22Rv1 (cell line): ENCODE measurements at regions not wholly inside any gene's neighbourhood (a gene's known extent, or its start where the extent isn't known, plus 50 kb on each side); places are given as distances from the start of the nearest gene placed in this dataset.

ENCODE experiments used
- ZFX ChIP-seq: fragments of 450-650 bp; IDR thresholded peaks from 2 replicates; pipeline ENCODE4 v1.6.1; 2017; ENCODE audit warnings: antibody characterized with exemption, borderline replicate concordance
- TF ChIP-seq, protein P1 (sequence below): fragments of 450-650 bp; IDR thresholded peaks from 2 replicates; pipeline ENCODE4 v1.5.1; 2017; ENCODE audit warnings: mild to moderate bottlenecking

DNA sequence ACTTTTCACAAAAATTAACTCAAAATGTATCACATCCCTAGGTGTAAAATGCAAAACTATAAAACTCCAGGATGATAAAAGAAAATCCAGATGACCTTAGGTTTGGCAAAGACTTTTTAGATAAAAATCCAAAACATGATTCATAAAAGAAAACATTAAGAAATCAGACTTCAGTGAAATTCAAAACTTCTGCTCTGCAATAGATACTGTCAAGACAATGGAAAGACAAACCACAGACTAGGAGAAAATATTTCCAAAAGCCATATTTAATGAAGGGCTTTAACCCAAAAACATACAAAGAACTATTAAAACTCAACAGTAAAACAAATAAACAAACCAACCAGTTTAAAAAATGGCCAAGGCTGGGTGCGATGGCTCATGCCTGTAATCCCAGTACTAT, 173.6 kb upstream of the SPOPL start:
- TF ChIP-seq, protein P1, sequence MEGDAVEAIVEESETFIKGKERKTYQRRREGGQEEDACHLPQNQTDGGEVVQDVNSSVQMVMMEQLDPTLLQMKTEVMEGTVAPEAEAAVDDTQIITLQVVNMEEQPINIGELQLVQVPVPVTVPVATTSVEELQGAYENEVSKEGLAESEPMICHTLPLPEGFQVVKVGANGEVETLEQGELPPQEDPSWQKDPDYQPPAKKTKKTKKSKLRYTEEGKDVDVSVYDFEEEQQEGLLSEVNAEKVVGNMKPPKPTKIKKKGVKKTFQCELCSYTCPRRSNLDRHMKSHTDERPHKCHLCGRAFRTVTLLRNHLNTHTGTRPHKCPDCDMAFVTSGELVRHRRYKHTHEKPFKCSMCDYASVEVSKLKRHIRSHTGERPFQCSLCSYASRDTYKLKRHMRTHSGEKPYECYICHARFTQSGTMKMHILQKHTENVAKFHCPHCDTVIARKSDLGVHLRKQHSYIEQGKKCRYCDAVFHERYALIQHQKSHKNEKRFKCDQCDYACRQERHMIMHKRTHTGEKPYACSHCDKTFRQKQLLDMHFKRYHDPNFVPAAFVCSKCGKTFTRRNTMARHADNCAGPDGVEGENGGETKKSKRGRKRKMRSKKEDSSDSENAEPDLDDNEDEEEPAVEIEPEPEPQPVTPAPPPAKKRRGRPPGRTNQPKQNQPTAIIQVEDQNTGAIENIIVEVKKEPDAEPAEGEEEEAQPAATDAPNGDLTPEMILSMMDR: no peak
- no peak for TF ChIP-seq ZFX
